ENCODE measurements at regions not wholly inside any gene's neighbourhood (a gene's known extent, or its start where the extent isn't known, plus 50 kb on each side); places are given as distances from the start of the nearest gene placed in this dataset.

- TF ChIP-seq ARNTL (CRISPR knock-in tag; IDR thresholded peaks at IDR 0.05; ENCODE audit: borderline replicate concordance, low read depth) (no peak), OSR1 (CRISPR knock-in tag; IDR thresholded peaks at IDR 0.05) (no peak), SNAI2 (CRISPR knock-in tag; IDR thresholded peaks at IDR 0.05) (no peak), BACH2 (CRISPR knock-in tag; IDR thresholded peaks at IDR 0.05; ENCODE audit: borderline replicate concordance) (no peak), ZFP3 (CRISPR knock-in tag; IDR thresholded peaks at IDR 0.05) (no peak)
These were observed 133.8 kb upstream of the ZNF92 start (continued) for GRCh38 chr7:65239707-65240352.

DNA sequence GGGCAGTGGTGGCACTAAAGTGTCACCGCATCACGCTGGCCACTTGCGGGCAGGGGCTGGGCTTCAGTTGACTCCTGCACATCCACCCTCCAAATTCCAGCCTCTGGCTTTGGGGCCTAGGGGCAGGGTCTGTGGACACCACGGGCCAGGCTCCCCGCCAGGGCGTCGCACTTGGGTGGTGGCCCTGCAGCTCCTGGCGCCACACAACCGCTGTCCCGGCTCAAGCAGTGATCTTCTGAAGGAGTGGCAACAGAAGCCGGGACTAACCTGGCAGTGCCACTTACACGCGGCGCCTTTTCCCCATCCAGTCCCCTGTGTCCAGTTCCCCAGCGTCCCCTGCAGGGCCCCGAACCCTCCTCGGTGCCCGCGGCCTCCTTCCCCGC lies 134.3 kb upstream of the ZNF92 start:
- TF ChIP-seq GLIS3 (CRISPR knock-in tag; IDR thresholded peaks at IDR 0.05) (no peak), ZFP30 (CRISPR knock-in tag; IDR thresholded peaks at IDR 0.05) (0 out of 2 replicates have a peak, but pooled peaks have one; percentile 3)
- ATAC-seq = no peak

DNA sequence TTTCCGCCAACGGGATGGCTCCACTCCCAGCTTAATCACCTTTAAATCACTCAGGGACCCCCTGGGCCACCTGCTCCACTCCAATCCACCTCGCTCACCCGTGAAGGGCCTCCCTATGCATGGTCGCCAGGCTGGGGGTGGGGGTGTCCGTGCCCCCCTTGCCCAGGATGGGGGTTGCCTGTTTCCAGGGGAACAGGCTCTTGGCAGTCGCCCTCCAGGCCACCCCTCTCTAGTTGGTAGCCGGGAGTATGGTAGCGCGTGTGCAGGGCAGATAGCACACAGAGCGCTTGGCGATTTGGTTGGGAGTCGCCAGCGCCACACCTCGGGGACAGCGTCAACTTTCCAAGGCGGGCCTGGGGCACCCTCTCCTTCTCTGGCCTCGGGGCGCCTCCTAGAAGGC lies 134.9 kb upstream of the ZNF92 start:
- no peak for ATAC-seq
- TF ChIP-seq PPARA (CRISPR knock-in tag; IDR thresholded peaks at IDR 0.05; ENCODE audit: borderline replicate concordance) = no peak
- TF ChIP-seq ZNF70 (CRISPR knock-in tag; IDR thresholded peaks at IDR 0.05) = no peak
- TF ChIP-seq, protein P1, sequence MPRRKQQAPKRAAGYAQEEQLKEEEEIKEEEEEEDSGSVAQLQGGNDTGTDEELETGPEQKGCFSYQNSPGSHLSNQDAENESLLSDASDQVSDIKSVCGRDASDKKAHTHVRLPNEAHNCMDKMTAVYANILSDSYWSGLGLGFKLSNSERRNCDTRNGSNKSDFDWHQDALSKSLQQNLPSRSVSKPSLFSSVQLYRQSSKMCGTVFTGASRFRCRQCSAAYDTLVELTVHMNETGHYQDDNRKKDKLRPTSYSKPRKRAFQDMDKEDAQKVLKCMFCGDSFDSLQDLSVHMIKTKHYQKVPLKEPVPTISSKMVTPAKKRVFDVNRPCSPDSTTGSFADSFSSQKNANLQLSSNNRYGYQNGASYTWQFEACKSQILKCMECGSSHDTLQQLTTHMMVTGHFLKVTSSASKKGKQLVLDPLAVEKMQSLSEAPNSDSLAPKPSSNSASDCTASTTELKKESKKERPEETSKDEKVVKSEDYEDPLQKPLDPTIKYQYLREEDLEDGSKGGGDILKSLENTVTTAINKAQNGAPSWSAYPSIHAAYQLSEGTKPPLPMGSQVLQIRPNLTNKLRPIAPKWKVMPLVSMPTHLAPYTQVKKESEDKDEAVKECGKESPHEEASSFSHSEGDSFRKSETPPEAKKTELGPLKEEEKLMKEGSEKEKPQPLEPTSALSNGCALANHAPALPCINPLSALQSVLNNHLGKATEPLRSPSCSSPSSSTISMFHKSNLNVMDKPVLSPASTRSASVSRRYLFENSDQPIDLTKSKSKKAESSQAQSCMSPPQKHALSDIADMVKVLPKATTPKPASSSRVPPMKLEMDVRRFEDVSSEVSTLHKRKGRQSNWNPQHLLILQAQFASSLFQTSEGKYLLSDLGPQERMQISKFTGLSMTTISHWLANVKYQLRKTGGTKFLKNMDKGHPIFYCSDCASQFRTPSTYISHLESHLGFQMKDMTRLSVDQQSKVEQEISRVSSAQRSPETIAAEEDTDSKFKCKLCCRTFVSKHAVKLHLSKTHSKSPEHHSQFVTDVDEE (CRISPR knock-in tag; IDR thresholded peaks at IDR 0.05) = no peak
- no peak for TF ChIP-seq ZC3H10 (CRISPR knock-in tag; IDR thresholded peaks at IDR 0.05)
- no peak for TF ChIP-seq ZNF565 (CRISPR knock-in tag; conservative IDR thresholded peaks at IDR 0.05; ENCODE audit: low read depth)
- TF ChIP-seq TOX (CRISPR knock-in tag; IDR thresholded peaks at IDR 0.05; ENCODE audit: borderline replicate concordance) = no peak
- no peak for TF ChIP-seq SNAI2 (CRISPR knock-in tag; IDR thresholded peaks at IDR 0.05)
- no peak for TF ChIP-seq ARNTL (CRISPR knock-in tag; IDR thresholded peaks at IDR 0.05; ENCODE audit: borderline replicate concordance, low read depth)
- TF ChIP-seq, protein P2, sequence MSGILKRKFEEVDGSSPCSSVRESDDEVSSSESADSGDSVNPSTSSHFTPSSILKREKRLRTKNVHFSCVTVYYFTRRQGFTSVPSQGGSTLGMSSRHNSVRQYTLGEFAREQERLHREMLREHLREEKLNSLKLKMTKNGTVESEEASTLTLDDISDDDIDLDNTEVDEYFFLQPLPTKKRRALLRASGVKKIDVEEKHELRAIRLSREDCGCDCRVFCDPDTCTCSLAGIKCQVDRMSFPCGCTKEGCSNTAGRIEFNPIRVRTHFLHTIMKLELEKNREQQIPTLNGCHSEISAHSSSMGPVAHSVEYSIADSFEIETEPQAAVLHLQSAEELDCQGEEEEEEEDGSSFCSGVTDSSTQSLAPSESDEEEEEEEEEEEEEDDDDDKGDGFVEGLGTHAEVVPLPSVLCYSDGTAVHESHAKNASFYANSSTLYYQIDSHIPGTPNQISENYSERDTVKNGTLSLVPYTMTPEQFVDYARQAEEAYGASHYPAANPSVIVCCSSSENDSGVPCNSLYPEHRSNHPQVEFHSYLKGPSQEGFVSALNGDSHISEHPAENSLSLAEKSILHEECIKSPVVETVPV (CRISPR knock-in tag; IDR thresholded peaks at IDR 0.05) = no peak
- no peak for TF ChIP-seq GLIS3 (CRISPR knock-in tag; IDR thresholded peaks at IDR 0.05)
- TF ChIP-seq CREB5 (CRISPR knock-in tag; IDR thresholded peaks at IDR 0.05; ENCODE audit: low read depth) = no peak
- TF ChIP-seq ESRRG (CRISPR knock-in tag; IDR thresholded peaks at IDR 0.05) = no peak
- TF ChIP-seq ZFP30 (CRISPR knock-in tag; IDR thresholded peaks at IDR 0.05) = no peak
- TF ChIP-seq ZFP3 (CRISPR knock-in tag; IDR thresholded peaks at IDR 0.05) = no peak
- TF ChIP-seq RARB (CRISPR knock-in tag; IDR thresholded peaks at IDR 0.05) = no peak
- TF ChIP-seq ISL1 (CRISPR knock-in tag; IDR thresholded peaks at IDR 0.05) = no peak
- no peak for TF ChIP-seq OSR1 (CRISPR knock-in tag; IDR thresholded peaks at IDR 0.05)

GRCh38 chr7:65235586-65235985 lies 138.1 kb upstream of the ZNF92 start:
- ATAC-seq = no peak
- TF ChIP-seq, protein P2 (CRISPR knock-in tag; IDR thresholded peaks at IDR 0.05) = no peak
- TF ChIP-seq, protein P1 (CRISPR knock-in tag; IDR thresholded peaks at IDR 0.05) = no peak
- TF ChIP-seq CSDC2 (CRISPR knock-in tag; IDR thresholded peaks at IDR 0.05) = no peak
- TF ChIP-seq ZFP3 (CRISPR knock-in tag; IDR thresholded peaks at IDR 0.05) = no peak
- no peak for TF ChIP-seq BACH2 (CRISPR knock-in tag; IDR thresholded peaks at IDR 0.05; ENCODE audit: borderline replicate concordance)
- no peak for TF ChIP-seq ZNF8 (CRISPR knock-in tag; IDR thresholded peaks at IDR 0.05)
- no peak for TF ChIP-seq ZNF565 (CRISPR knock-in tag; conservative IDR thresholded peaks at IDR 0.05; ENCODE audit: low read depth)
- no peak for TF ChIP-seq ARNTL (CRISPR knock-in tag; IDR thresholded peaks at IDR 0.05; ENCODE audit: borderline replicate concordance, low read depth)
- TF ChIP-seq, protein P3, sequence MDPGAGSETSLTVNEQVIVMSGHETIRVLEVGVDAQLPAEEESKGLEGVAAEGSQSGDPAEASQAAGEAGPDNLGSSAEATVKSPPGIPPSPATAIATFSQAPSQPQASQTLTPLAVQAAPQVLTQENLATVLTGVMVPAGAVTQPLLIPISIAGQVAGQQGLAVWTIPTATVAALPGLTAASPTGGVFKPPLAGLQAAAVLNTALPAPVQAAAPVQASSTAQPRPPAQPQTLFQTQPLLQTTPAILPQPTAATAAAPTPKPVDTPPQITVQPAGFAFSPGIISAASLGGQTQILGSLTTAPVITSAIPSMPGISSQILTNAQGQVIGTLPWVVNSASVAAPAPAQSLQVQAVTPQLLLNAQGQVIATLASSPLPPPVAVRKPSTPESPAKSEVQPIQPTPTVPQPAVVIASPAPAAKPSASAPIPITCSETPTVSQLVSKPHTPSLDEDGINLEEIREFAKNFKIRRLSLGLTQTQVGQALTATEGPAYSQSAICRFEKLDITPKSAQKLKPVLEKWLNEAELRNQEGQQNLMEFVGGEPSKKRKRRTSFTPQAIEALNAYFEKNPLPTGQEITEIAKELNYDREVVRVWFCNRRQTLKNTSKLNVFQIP (CRISPR knock-in tag; IDR thresholded peaks at IDR 0.05; ENCODE audit: borderline replicate concordance, low read depth) = no peak
- TF ChIP-seq TCF4 (CRISPR knock-in tag; IDR thresholded peaks at IDR 0.05; ENCODE audit: borderline replicate concordance) = no peak
- no peak for TF ChIP-seq PPARA (CRISPR knock-in tag; IDR thresholded peaks at IDR 0.05; ENCODE audit: borderline replicate concordance)
- TF ChIP-seq ESRRG (CRISPR knock-in tag; IDR thresholded peaks at IDR 0.05) = no peak

Data from SK-N-SH treated with all-trans-retinoic acid at 6 μM for 48 hours (cell line).